Mucosa of descending colon (tissue), 3 donors: ENCODE measurements at regions not wholly inside any gene's neighbourhood (a gene's known extent, or its start where the extent isn't known, plus 50 kb on each side); places are given as distances from the start of the nearest gene placed in this dataset.
"Not testable (repeated sequence)": the region's sequence is repeated elsewhere in the genome, so short reads cannot be mapped to it uniquely, and the experiment has no call there.

Experiments used
- ATAC-seq: fragments of 200-7000 bp; cut with Tn5 transposase; one replicate; pipeline ENCODE4 v1.9.1; 2020; ENCODE audit warnings: mild to moderate bottlenecking, moderate library complexity
- DNase-seq, 3 donors: peaks; one replicate each; pipeline ENCODE4 v3.0.0-alpha.2; 2020
- H3K36me3 ChIP-seq: fragments of 200-600 bp; one replicate; pipeline ENCODE4 v1.8.0; 2021; ENCODE audit warnings: low read depth, mild to moderate bottlenecking
- H3K4me1 ChIP-seq: fragments of 200-600 bp; one replicate; pipeline ENCODE4 v1.8.0; 2021; ENCODE audit warnings: low read depth, mild to moderate bottlenecking
- H3K4me3 ChIP-seq: fragments of 200-600 bp; one replicate; pipeline ENCODE4 v1.8.0; 2021; ENCODE audit warnings: mild to moderate bottlenecking
- H3K9me3 ChIP-seq: fragments of 200-600 bp; one replicate; pipeline ENCODE4 v1.8.0; 2021; ENCODE audit warnings: mild to moderate bottlenecking
- CTCF ChIP-seq: fragments of 200-600 bp; IDR thresholded peaks from one replicate; pipeline ENCODE4 v1.8.0; 2022; ENCODE audit warnings: antibody characterized with exemption, mild to moderate bottlenecking
- intact Hi-C, 2 donors: fragments of 100-400 bp; cut with DNase I in 1 of 2; cut with micrococcal nuclease in 1 of 2; formaldehyde crosslinking; loops; one replicate each; pipeline versions ENCODE4 v1.11.0 to v1.11.1; 2022; cut with DNase I, micrococcal nuclease
- donor health status: DM: no; HTN: no; CAD: no; lungs with moderate emphysema.
- donor health status: DM: no; HTN: no; CAD: no.
- donor health status: DM: no; HTN: yes; CAD: no.

- Histone ChIP-seq H3K4me3 (no peak overlapping the region), H3K36me3 (no peaks in the 10 kb centered on the region), H3K4me1 (no peaks in the 10 kb centered on the region), H3K9me3 (no peaks in the 10 kb centered on the region)
- TF ChIP-seq CTCF, result no peak
- DNase-seq (no peak), ATAC-seq (no peak)
- intact Hi-C loops, result no loop called here
Observed at GRCh38 chr14:89089330-89089729, 264.9 kb downstream of the TTC8 start.

- no peak for TF ChIP-seq CTCF
- intact Hi-C loops, result no loop called here
- H3K4me3 ChIP-seq, result no peak overlapping the region
Observed at GRCh38 chr14:89091781-89092180, 267.3 kb downstream of the TTC8 start.

GRCh38 chr14:89093083-89093730, 268.8 kb downstream of the TTC8 start:
- intact Hi-C loops, result no loop called here

More at GRCh38 chr14:89091781-89092180, 267.3 kb downstream of the TTC8 start:
- Histone ChIP-seq H3K36me3 (no peaks in the 10 kb centered on the region), H3K4me1 (no peaks in the 10 kb centered on the region), H3K9me3 (no peaks in the 10 kb centered on the region)
- no peak for DNase-seq
- no peak for ATAC-seq

GRCh38 chr14:89095036-89095435, 270.6 kb downstream of the TTC8 start:
- ATAC-seq (no peak), DNase-seq (no peak)
- Histone ChIP-seq H3K36me3 (no peaks in the 10 kb centered on the region), H3K4me3 (no peak overlapping the region), H3K9me3 (no peaks in the 10 kb centered on the region), H3K4me1 (no peaks in the 10 kb centered on the region)
- no peak for TF ChIP-seq CTCF
- intact Hi-C loops, result no loop called here

More at GRCh38 chr14:89093083-89093730, 268.8 kb downstream of the TTC8 start:
- H3K9me3 ChIP-seq, result no peaks in the 10 kb centered on the region
- no peaks in the 10 kb centered on the region for H3K4me1 ChIP-seq
- no peaks in the 10 kb centered on the region for H3K36me3 ChIP-seq
- ATAC-seq (no peak), DNase-seq (no peak)
- no peak overlapping the region for H3K4me3 ChIP-seq
- TF ChIP-seq CTCF, result no peak

- H3K4me1 ChIP-seq, result no peaks in the 10 kb centered on the region
- TF ChIP-seq CTCF, result no peak
- ATAC-seq (no peak), DNase-seq (no peak)
- H3K36me3 ChIP-seq, result no peaks in the 10 kb centered on the region
- H3K4me3 ChIP-seq, result no peak overlapping the region
- intact Hi-C loops, result no loop called here
- H3K9me3 ChIP-seq, result no peaks in the 10 kb centered on the region
Observed at GRCh38 chr14:89096946-89097345, 272.5 kb downstream of the TTC8 start.

GRCh38 chr14:89098254-89098653, 273.8 kb downstream of the TTC8 start:
- no peaks in the 10 kb centered on the region for H3K36me3 ChIP-seq
- no peak for TF ChIP-seq CTCF
- intact Hi-C loops, result no loop called here
- ATAC-seq (no peak), DNase-seq (no peak)
- no peaks in the 10 kb centered on the region for H3K9me3 ChIP-seq
- H3K4me1 ChIP-seq, result no peaks in the 10 kb centered on the region
- no peak overlapping the region for H3K4me3 ChIP-seq

GRCh38 chr14:89104171-89104817, 279.8 kb downstream of the TTC8 start:
- ATAC-seq, H3K4me3 ChIP-seq, intact Hi-C loops, H3K36me3 ChIP-seq, H3K9me3 ChIP-seq, H3K4me1 ChIP-seq, DNase-seq: not testable (repeated sequence)

- H3K36me3 ChIP-seq, H3K4me3 ChIP-seq, H3K9me3 ChIP-seq, DNase-seq, intact Hi-C loops, H3K4me1 ChIP-seq, ATAC-seq: not testable (repeated sequence)
Observed at GRCh38 chr14:89104861-89105260, 280.4 kb downstream of the TTC8 start.
